Brain pericyte (primary cell): ENCODE measurements at regions not wholly inside any gene's neighbourhood (a gene's known extent, or its start where the extent isn't known, plus 50 kb on each side); places are given as distances from the start of the nearest gene placed in this dataset.
A peak's percentile ranks its signal among the peaks of the same experiment; 100 is the strongest.
"Not testable (repeated sequence)": the region's sequence is repeated elsewhere in the genome, so short reads cannot be mapped to it uniquely, and the experiment has no call there.

Source experiments
- DNase-seq: peaks from one replicate; pipeline ENCODE4 v3.0.0-alpha.2; 2012; ENCODE audit warnings: low read depth, low spot score

DNA sequence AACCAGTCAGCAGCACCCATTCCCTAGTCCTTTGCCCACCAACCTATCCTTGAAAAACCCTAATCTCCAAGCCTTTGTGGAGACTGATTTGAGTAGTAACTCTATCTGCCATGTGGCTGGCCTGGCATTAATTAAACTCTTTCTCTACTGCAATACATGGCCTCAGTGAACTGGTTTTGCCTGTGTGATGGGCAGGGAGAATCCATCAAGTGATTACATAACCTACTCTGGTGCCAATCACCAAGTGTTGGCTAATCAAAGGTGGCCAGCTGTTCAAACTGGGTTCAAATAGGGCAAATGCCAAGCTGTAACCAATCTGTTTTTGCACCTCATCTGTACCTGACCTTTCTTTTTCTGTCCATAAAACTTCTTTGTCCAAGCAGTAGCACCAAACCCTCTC lies 139.8 kb upstream of the XPO1 start:
- no peak for DNase-seq

- DNase-seq = no peak
Observed at GRCh38 chr2:61677306-61677705, 139.2 kb upstream of the XPO1 start.

DNA sequence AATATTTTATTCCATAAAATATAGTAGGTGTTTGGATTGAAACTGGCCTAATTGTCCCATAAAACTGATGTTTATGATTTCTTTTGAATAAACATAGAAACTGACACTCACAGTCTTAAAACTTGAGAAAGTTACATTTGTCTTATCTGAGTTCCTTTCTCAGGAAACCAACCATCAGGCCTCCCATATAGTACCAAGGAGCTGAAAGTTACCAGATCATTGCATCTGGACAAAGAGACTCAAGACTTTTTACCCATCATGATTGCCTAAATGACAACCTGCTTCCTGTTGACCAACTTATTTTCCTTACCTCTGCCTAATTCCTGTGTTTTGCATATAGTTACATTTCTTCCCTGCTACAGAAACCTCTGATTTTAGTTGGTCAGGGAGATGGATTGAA lies 137.0 kb upstream of the XPO1 start:
- DNase-seq = no peak

DNA sequence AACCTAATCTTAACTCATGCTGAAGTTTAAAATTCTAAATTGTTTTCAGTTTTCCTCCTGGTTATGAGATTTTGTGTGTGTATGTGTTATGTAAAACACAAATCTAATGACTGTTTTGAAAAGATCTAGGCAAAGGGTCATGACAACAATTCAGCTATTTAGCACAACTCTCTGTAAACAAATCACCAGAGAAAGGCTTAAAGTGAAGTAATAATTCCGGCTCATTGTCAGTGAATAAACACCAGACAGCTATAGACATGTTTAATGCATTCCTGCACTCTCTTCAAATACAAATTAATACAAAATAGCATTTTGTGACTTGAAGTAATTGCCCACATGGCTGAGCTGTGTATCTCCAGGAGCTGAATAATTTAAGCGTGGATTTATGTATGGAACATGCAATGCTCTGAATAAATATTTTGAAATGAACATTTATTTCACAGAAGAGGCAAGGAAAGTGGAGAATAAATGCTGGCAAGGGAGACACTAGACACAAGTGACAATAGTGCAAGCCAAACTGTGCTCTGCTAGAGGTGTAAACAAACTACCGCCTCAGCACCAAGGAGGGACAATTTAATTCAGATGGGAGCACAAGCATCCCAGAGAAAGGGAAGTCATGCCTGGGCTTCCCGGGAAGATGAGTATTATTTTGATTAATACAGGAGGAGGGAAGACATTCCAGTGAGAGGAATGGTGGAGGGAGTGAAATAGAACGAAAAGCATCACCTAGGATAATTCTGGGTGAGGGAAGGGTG lies 133.6 kb upstream of the XPO1 start:
- DNase-seq = no peak

- no peak for DNase-seq
Observed at GRCh38 chr2:61670591-61671501, 132.7 kb upstream of the XPO1 start.

- no peak for DNase-seq
Observed at GRCh38 chr2:61664190-61664589, 126.0 kb upstream of the XPO1 start.

GRCh38 chr2:61662990-61663389 lies 124.8 kb upstream of the XPO1 start:
- no peak for DNase-seq

- DNase-seq = no peak
Observed at GRCh38 chr2:61660511-61661388, 122.6 kb upstream of the XPO1 start.

DNA sequence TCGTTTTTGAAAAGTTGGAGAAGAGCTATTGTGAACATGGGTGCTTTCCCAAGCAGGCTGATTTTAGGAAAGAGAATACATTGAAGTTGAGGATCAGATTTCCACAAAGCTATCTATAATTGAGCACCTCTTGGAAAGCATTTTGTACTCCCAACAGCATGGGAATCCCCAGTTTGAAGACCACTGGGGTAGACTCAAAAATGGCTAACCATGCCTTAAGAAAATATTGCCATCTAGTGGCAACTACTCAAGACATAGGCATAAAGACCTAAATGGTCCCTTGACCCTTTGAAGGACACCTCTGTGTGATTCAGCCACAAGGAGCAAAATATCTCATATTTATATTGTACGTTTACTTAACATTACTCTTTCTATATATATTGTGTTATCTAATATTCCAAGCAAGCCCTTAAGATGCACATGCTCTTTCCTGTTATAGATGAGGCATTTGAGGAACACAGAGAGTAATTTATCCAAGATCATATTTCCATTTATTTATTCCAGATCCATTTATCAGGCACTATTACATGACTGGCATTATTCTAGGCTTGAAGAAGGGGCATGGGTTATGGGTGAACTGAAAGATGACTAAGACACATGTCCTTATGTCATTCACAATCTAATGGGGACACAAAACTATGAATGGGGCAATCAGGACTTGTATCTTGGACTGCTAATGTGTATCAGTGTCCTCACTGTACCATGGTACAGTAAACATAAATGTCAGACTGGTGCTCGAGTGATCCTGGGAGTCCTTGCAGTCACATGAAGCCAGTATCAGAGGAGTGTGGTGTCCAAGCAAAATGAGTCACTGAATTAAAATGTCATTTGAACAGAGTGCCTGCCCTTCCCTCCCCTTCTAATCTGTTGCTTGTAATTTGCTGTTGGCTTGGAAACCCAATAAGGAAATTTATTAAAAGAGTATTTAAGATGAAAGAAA lies 121.0 kb upstream of the XPO1 start:
- DNase-seq = no peak

- not testable (repeated sequence) for DNase-seq
Observed at GRCh38 chr2:61649946-61650345, 111.8 kb upstream of the XPO1 start.

DNA sequence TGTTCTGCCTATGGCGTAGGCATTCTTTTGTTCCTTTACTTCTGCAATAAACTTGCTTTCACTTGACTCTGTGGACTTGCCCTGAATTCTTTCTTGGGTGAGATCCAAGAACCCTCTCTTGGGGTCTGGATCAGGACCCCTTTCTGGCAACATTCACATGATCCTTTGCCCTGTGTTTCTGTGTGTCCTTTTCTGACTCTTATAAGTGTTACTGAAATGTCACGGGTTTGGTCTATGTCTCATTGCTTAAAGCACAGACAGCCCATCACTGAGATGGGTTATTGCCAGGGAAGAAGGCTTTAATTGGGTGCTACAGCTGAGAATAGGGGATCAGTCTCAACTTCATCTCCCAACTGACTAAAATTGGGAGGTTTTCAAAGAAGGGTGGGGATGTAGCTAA lies 110.9 kb upstream of the XPO1 start:
- DNase-seq = no peak

- no peak for DNase-seq
Observed at GRCh38 chr2:61647044-61647443, 108.9 kb upstream of the XPO1 start.

DNA sequence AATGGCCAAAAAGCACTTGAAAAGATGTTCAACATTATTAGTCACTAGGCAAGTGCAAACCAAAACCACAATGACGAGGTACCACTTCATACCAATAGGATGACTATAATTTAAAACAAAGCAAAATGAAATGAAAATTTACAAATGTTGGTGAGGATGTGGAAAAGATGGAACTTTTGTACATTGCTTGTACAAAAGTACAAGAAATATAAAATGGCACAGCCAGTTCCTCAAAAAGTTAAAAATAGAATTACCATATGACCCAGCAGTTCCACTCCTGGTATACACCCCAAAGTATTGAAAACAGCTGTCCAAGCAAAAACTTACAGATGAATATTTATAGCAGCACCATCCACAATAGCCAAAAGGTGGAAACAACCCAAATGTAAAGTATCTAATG lies 107.8 kb upstream of the XPO1 start:
- DNase-seq = peak; percentile 31

GRCh38 chr2:61643153-61643552 lies 105.0 kb upstream of the XPO1 start:
- DNase-seq = not testable (repeated sequence)

DNA sequence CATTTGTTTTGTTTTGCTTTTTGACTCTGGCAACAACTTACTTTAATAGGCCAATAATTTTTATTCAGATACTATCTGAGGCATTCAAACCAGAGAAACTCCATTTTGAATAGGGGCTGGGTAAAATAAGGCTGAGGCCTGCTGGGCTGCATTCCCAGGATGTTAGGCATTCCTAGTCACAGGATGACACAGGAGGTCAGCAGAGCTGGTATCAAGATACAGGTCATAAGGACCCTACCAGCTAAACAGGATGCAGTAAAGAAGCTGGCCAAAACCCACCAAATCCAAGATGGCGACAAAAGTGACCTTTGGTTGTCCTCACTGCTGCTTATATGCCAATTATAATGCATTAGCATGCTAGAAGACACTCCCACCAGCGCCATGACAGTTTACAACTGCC lies 102.2 kb upstream of the XPO1 start:
- DNase-seq = no peak

DNA sequence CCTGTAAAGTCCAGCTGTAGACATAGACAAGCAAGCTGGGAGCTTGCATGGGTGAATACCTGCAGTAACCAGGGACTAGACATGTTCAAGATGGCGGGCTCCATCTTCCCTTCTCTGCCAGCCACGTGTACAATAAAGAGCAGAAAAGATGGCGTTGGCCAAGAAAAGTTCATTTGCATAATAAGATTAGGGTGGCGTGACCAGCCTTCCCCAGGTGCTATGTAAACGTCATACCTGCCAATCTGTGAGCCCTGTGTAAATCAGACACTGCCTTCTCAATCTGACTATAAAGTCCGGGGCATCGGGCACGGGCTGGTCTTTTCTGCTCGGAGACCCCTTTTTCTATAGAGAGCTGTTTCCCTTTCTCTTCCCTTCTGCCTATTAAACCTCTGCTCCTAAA lies 101.6 kb upstream of the XPO1 start:
- DNase-seq = no peak

GRCh38 chr2:61636686-61637085 lies 98.5 kb upstream of the XPO1 start:
- no peak for DNase-seq

DNA sequence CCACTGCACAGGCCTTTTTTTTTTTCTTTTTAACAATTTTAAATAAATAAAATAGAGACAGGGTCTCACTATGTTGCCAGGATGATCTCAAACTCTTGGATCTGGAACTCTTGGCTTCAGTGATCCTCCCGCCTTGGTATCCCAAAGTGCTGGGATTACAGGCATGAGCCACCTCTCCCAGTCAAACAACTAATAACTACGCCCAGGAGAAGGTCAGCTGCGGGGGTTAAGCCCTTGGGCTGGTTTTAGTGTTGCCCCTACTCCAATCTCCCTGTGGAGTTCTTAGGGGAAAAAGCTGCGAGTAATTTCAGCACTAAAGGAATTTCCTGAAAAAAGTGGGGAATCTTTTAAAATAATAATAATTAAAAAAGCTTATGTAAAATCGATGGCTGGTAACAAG lies 96.4 kb upstream of the XPO1 start:
- DNase-seq = no peak

DNA sequence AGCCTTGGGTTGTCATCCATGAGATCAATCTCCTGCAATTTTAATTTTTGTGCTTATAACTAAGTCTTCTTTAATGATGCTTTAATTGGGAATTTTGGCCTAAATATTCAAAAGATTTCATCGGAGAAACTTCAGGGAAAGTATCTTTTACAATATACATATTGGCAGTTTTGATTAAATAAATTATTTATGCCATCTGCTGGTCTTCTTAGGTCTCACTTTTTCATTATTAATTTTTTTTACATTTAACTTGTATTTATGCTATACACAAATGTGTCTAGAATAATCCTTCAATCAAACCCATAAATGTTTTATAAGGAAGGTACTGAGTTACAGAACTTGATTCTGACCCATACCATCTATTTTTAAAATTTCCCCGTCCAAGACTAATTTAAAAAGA lies 95.1 kb upstream of the XPO1 start:
- DNase-seq = no peak

GRCh38 chr2:61632276-61633169 lies 94.4 kb upstream of the XPO1 start:
- no peak for DNase-seq
